WI38 (cell line): ENCODE measurements at regions not wholly inside any gene's neighbourhood (a gene's known extent, or its start where the extent isn't known, plus 50 kb on each side); places are given as distances from the start of the nearest gene placed in this dataset.

Experiments
- H3K4me3 ChIP-seq: 2 replicates; pipeline ENCODE4 v1.5.1; 2011; ENCODE audit warnings: low read depth, mild to moderate bottlenecking, control low read depth, low read length
- TF ChIP-seq, protein P1 (sequence below): IDR thresholded peaks from 2 replicates; pipeline ENCODE4 v1.5.1; 2012; ENCODE audit warnings: low read depth, mild to moderate bottlenecking, control low read depth, low read length

DNA sequence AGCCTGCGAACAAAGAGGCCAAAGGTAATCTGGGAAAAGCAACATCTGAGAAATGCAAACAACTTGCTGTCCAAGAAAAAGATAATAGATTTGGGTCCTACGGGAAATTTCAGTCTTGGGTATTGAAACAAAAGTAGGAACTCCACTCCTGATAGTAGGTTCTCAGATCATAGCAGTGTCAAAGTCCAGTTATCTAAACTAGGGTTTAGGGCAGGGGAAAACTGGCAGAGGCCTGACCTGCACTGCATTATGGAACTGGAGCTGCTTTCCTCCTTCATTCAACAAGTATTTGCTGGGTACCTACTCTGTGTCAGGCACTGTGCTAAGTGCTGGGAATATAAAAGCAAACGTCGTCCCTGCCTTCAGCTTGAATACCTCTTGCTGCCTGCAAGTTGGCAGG lies 60.7 kb upstream of the NGF start:
- H3K4me3 ChIP-seq, result no peak overlapping the region
- TF ChIP-seq, protein P1, sequence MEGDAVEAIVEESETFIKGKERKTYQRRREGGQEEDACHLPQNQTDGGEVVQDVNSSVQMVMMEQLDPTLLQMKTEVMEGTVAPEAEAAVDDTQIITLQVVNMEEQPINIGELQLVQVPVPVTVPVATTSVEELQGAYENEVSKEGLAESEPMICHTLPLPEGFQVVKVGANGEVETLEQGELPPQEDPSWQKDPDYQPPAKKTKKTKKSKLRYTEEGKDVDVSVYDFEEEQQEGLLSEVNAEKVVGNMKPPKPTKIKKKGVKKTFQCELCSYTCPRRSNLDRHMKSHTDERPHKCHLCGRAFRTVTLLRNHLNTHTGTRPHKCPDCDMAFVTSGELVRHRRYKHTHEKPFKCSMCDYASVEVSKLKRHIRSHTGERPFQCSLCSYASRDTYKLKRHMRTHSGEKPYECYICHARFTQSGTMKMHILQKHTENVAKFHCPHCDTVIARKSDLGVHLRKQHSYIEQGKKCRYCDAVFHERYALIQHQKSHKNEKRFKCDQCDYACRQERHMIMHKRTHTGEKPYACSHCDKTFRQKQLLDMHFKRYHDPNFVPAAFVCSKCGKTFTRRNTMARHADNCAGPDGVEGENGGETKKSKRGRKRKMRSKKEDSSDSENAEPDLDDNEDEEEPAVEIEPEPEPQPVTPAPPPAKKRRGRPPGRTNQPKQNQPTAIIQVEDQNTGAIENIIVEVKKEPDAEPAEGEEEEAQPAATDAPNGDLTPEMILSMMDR, result no peak
